ENCODE measurements at regions not wholly inside any gene's neighbourhood (a gene's known extent, or its start where the extent isn't known, plus 50 kb on each side); places are given as distances from the start of the nearest gene placed in this dataset.
"Not testable (repeated sequence)": the region's sequence is repeated elsewhere in the genome, so short reads cannot be mapped to it uniquely, and the experiment has no call there.

DNA sequence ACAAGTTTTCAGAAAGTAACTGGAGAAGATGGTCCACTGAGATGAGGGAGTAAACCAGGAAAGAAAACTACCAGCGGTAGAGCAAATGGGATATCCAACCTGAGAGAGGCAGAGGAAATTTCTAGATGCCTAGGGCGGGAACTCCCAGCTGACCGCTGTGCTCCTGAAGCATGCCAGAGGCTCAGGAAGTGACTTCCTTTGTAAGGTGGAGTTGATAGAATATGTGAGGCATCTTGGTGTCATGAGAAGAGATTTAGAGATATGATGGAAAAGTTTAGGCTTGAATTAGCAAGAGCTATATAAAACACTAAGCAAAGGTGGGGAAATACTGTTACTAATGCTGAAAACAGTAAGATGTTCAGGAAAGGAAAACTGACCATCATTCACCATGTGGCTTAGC is 124.1 kb downstream of the C9orf152 start:
- Mint-ChIP-seq H3K4me1 (ENCODE audit: low read depth) (peaks cover 60% of the 10 kb centered on the region), H3K36me3 (ENCODE audit: low read depth) (peaks cover 13% of the 10 kb centered on the region), H3K9me3 (no peaks in the 10 kb centered on the region), H3K4me3 (no peak overlapping the region), H3K27ac (no peak overlapping the region), H3K27me3 (ENCODE audit: low read depth) (no peaks in the 10 kb centered on the region)

DNA sequence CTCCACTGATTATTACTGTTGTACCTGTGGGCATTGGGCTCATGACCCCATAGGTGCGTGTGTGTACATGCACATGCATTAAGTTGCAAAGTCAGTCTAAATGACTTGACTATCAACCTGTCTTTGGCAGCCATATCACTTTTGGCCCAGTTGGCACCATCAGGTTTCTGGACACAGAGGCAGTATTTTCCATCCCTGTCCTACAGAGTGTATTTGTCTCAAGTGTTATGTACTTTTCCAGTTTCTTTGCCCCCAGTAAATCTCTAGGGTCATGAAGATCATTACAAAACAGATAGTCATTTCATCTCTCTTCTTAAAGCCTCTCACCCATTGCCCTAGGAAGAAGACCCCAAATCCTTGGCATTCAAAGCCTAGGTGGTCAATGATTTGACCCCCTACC is 121.4 kb downstream of the C9orf152 start:
- H3K36me3 Mint-ChIP-seq (ENCODE audit: low read depth): peaks cover 12% of the 10 kb centered on the region
- no peak overlapping the region for H3K27ac Mint-ChIP-seq
- no peaks in the 10 kb centered on the region for H3K9me3 Mint-ChIP-seq
- H3K4me3 Mint-ChIP-seq: no peak overlapping the region
- H3K27me3 Mint-ChIP-seq (ENCODE audit: low read depth): no peaks in the 10 kb centered on the region
- H3K4me1 Mint-ChIP-seq (ENCODE audit: low read depth): peaks cover 43% of the 10 kb centered on the region

DNA sequence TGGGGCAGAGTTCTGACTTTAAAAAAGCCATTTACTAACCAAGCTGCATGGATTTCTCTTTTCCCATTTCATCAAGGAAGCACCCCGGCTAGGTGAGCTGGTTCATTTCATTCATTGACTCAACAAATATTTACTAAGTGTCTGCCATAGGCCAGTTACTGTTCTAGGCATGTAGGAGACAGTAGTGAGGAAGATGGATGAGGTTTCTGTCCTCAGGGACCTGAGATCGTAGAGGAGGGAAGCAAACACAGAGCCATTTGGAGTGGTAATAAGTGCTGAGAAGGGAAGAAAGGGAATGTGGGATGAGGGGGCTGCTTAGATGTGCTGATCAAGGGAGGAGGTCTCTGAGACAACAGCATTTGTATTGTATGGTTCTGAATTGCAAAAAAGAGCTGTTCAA is 120.4 kb downstream of the C9orf152 start:
- Mint-ChIP-seq H3K27me3 (ENCODE audit: low read depth) (no peaks in the 10 kb centered on the region), H3K4me1 (ENCODE audit: low read depth) (peaks cover 37% of the 10 kb centered on the region), H3K27ac (peak overlapping the region; percentile 67), H3K36me3 (ENCODE audit: low read depth) (peaks cover 12% of the 10 kb centered on the region), H3K9me3 (no peaks in the 10 kb centered on the region), H3K4me3 (no peak overlapping the region)

DNA sequence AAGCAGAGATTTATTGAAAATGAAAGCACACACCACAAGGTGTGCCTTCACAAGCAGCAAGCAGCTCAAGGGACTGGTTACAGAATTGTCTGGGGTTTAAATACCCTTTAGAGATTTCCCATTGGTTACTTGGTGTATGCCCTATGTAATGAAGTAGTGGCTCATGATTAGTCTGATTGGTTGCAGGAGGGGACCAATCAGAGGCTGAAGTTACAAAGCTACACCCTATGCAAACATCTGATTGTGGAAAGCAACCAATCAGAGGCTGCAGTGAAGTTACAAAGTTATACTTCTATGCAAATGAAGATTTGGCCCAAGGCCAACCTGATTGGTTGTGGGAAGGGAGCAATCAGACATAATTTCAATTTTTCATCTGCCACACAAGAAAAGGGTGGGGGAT is 119.9 kb downstream of the C9orf152 start:
- Mint-ChIP-seq H3K27ac (no peak overlapping the region), H3K4me1 (ENCODE audit: low read depth) (peaks cover 35% of the 10 kb centered on the region), H3K9me3 (no peaks in the 10 kb centered on the region), H3K4me3 (no peak overlapping the region), H3K36me3 (ENCODE audit: low read depth) (peaks cover 11% of the 10 kb centered on the region), H3K27me3 (ENCODE audit: low read depth) (no peaks in the 10 kb centered on the region)

DNA sequence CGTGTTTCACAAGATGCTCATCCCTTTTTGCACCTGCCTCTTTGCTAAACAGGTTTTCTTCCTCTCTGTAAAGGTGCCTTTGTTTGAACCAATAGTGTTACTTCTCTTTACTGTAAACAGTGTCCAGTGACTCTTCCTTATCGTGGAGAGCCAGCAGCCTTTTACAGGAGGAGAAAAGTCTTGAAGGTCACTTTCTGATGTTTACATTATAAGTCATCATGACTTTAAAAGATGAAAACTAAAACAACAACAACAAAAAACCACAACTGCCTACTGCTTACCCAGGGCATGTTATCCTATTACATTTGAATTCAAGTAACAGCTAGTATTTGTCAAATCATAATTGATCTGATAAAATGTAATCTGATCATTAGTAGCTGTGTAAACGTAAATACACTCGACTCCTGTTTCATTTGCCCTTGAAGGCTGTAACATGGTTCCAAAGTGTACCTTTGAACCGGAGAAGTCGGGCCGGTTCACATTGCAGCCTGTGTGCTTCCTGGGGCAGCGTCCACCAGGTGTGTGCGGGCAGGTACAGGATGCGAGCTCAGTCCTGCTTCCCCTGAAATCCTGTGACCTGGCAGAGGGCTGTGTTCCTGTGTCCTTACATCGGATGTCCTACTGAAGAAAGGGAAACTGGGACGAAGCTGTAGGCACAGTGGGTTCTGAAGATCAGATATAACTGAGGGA is 118.1 kb downstream of the C9orf152 start:
- H3K9me3 Mint-ChIP-seq: no peaks in the 10 kb centered on the region
- no peak overlapping the region for H3K27ac Mint-ChIP-seq
- peaks cover 5% of the 10 kb centered on the region for H3K36me3 Mint-ChIP-seq (ENCODE audit: low read depth)
- no peak overlapping the region for H3K4me3 Mint-ChIP-seq
- H3K27me3 Mint-ChIP-seq (ENCODE audit: low read depth): no peaks in the 10 kb centered on the region
- peaks cover 32% of the 10 kb centered on the region for H3K4me1 Mint-ChIP-seq (ENCODE audit: low read depth)

DNA sequence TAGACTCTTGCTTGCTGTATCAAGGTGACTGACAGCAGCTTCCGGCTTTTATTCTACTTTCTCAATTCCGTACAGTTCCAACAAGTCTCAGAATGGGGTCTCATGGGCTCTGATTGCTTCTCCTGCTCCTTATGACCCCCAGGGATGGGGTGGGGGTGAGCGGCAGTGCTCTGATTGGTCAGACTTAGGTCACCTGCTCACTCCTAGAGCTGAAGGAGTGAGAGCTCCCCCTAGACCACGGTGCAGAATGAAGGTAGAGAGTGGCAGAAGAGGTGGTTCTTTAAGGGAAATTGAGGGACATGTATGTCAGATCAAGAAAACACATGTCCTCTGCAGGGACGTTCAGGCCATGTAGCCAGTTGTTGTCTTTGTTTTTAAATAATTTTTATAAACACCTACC is 115.2 kb downstream of the C9orf152 start:
- no peak overlapping the region for H3K4me3 Mint-ChIP-seq
- H3K36me3 Mint-ChIP-seq (ENCODE audit: low read depth): peaks cover 3% of the 10 kb centered on the region
- H3K27ac Mint-ChIP-seq: no peak overlapping the region
- no peaks in the 10 kb centered on the region for H3K9me3 Mint-ChIP-seq
- H3K27me3 Mint-ChIP-seq (ENCODE audit: low read depth): no peaks in the 10 kb centered on the region
- peaks cover 19% of the 10 kb centered on the region for H3K4me1 Mint-ChIP-seq (ENCODE audit: low read depth)

DNA sequence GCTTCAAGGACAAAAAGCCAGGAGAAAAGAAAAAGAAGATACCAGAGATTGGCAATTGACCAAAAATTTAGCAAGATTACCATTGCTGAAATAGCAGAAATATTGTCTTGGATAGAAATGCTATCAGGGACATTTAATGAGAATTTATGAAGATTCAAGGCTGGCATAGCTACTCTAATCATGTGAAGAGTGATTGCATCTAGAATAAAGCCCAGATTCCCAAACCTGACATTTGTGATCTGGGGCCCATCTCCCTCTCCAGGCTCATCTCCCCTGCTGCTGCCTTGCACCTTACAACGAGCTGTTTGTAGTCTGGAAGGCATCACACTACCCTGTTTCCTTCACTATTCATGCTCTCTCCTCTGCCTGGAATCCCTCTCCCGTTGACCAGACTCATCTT is 114.5 kb downstream of the C9orf152 start:
- peaks cover 14% of the 10 kb centered on the region for H3K4me1 Mint-ChIP-seq (ENCODE audit: low read depth)
- H3K27me3 Mint-ChIP-seq (ENCODE audit: low read depth): no peaks in the 10 kb centered on the region
- no peak overlapping the region for H3K27ac Mint-ChIP-seq
- no peaks in the 10 kb centered on the region for H3K9me3 Mint-ChIP-seq
- H3K4me3 Mint-ChIP-seq: no peak overlapping the region
- peaks cover 3% of the 10 kb centered on the region for H3K36me3 Mint-ChIP-seq (ENCODE audit: low read depth)

DNA sequence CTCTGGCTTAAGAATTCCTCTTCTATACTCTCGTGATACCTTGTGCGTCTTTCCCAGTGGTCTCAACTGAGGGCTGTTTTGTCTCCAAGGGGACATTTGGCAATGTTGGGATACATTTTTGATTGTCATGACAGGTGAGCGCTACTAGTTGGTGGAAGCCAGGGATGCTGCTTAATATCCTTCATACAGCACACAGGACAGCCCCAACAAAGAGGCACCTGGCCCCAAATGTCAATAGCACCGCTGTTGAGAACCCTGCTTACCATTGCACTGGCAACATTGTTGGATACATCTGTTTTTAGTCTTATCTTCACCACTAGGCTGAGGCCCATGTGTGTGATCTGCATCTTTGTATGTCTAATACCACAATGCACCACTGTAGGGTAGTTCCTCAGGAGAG is 114.1 kb downstream of the C9orf152 start:
- H3K4me3 Mint-ChIP-seq: no peak overlapping the region
- no peaks in the 10 kb centered on the region for H3K9me3 Mint-ChIP-seq
- H3K27ac Mint-ChIP-seq: no peak overlapping the region
- peaks cover 3% of the 10 kb centered on the region for H3K36me3 Mint-ChIP-seq (ENCODE audit: low read depth)
- H3K27me3 Mint-ChIP-seq (ENCODE audit: low read depth): no peaks in the 10 kb centered on the region
- peaks cover 13% of the 10 kb centered on the region for H3K4me1 Mint-ChIP-seq (ENCODE audit: low read depth)

DNA sequence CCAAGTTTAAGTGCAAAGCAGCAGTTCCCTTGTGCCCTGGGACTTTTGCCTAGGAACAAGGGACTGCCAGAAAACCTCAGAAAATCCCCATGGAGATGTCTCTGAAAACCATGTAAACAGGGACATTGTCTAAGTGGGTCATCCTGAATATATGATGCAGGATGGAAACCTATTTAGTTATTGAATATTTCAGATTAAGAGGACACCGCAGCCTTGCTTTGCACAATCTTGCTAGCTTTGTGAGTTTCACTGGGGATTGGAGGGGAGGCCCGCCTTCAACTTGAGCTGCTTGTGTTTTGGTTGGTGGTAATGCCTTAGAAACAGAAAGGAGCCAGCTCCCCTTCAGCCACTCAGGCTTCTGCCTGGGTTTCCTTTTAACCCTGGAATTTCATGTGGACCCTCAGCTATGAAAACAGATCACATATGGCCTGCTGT is 112.8 kb downstream of the C9orf152 start:
- Mint-ChIP-seq H3K9me3 (no peaks in the 10 kb centered on the region), H3K4me1 (ENCODE audit: low read depth) (peaks cover 13% of the 10 kb centered on the region), H3K4me3 (no peak overlapping the region), H3K27me3 (ENCODE audit: low read depth) (no peaks in the 10 kb centered on the region), H3K36me3 (ENCODE audit: low read depth) (peaks cover 3% of the 10 kb centered on the region), H3K27ac (no peak overlapping the region)

DNA sequence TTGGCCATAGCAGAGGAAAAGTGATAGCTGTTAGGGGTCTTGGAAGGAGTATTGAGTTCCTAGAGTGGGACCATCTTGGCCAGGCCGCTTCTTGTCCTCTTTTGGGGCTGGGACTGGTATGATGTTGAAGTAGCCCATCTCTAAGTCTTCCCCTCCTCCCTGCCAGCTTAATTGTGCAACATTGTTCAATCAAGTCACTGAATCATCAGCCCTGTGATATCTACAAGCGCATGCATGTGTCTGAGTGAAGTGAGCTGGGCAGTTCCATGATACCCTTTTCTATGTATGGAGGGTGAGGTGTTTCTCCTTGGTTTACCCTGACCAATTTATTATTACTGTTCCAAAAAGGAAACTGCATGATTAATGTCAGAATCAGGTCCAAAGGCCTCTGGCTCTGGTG is 112.2 kb downstream of the C9orf152 start:
- H3K4me1 Mint-ChIP-seq (ENCODE audit: low read depth): peaks cover 15% of the 10 kb centered on the region
- no peak overlapping the region for H3K4me3 Mint-ChIP-seq
- no peaks in the 10 kb centered on the region for H3K27me3 Mint-ChIP-seq (ENCODE audit: low read depth)
- H3K27ac Mint-ChIP-seq: no peak overlapping the region
- peaks cover 3% of the 10 kb centered on the region for H3K36me3 Mint-ChIP-seq (ENCODE audit: low read depth)
- H3K9me3 Mint-ChIP-seq: no peaks in the 10 kb centered on the region

DNA sequence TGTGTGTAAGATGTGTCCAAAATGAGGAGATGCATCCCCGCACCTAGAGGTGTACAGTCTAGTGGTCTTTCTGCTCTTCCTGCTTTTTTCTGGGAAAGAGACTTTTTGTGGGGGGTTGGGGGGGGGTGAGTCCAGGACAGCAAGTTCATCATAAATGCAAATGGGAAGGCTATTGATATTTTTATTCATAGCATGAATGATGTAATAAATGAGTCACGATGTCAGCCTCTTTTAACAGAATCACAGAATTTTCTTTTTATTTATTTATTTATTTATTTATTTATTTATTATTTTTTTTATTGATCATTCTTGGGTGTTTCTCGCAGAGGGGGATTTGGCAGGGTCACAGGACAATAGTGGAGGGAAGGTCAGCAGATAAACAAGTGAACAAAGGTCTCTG is 111.3 kb downstream of the C9orf152 start:
- H3K27ac Mint-ChIP-seq; H3K36me3 Mint-ChIP-seq (ENCODE audit: low read depth); H3K9me3 Mint-ChIP-seq; H3K4me3 Mint-ChIP-seq; H3K27me3 Mint-ChIP-seq (ENCODE audit: low read depth): not testable (repeated sequence)
- peaks cover 17% of the 10 kb centered on the region for H3K4me1 Mint-ChIP-seq (ENCODE audit: low read depth)

DNA sequence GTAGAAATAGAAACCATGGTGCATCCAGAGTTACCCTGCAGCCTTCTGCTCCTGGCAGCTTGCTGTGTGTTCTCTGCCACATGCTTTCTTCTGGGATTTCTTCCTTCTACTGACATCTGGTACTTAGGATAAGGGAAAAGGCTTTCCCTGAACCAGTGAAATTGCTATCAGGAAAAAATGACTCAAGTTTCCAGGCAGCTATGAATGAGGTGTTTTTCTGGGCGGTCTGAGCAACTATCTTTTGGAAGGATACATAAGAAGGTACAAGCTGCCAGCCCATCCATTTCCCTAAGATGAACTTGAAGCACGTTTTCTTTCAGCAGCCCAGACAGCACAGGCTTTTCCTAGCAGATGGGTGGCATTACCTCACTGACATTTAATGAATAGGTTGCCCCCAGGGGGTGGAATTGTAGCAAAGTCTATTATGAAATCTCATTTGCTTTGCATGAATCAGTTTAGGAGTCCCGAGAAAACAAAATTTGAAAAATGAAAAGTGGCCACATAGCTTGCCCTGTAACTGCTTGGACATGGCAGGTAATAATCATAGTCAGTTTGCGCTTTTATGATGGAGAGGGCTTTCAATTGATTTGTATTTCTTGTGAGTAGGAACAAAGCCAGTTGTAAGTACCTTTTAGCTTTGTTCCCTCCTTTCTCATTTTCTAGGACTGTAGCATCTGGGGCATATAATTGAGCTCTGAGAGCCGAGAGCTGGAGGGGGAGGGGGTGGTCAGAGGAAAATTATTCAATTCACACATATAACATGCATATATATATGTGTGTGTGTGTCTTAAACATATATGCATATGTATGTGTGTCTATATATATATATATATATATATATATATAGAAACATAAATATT is 108.5 kb downstream of the C9orf152 start:
- H3K4me3 Mint-ChIP-seq: no peak overlapping the region
- peaks cover 21% of the 10 kb centered on the region for H3K4me1 Mint-ChIP-seq (ENCODE audit: low read depth)
- no peak overlapping the region for H3K27ac Mint-ChIP-seq
- no peaks in the 10 kb centered on the region for H3K9me3 Mint-ChIP-seq
- H3K36me3 Mint-ChIP-seq (ENCODE audit: low read depth): peaks cover 4% of the 10 kb centered on the region
- no peaks in the 10 kb centered on the region for H3K27me3 Mint-ChIP-seq (ENCODE audit: low read depth)

DNA sequence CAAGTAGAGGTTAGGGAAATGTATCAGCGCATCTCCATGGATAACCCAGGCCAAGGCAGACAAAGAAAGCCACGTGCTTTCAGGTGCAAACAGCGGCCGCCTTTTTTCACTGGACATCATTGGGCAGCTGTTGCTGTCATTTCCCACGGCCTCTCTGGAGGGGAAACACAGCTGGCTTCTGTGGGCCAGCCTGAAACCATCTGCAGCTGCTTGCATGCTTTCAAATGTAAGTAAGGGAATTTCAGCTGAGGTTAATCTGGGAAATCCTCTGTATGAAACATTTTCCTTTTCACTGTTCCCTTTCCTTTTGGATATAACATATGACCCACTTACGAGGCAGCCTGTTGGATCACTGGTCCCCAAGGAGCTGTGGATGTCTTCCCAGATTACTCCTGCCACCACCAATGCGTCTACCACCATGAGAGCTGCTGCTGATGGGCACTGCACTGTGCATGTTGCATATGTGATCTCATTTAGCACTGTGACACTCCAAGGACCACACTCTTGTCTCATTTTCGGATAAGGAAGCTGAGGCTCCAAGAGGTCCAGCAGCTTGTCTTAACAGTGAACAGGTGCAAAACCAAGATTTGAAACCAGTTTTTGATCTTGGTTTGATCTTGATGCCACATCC is 106.3 kb downstream of the C9orf152 start:
- Mint-ChIP-seq H3K27me3 (ENCODE audit: low read depth) (no peaks in the 10 kb centered on the region), H3K9me3 (no peaks in the 10 kb centered on the region), H3K27ac (no peak overlapping the region), H3K4me3 (no peak overlapping the region), H3K36me3 (ENCODE audit: low read depth) (peaks cover 6% of the 10 kb centered on the region), H3K4me1 (ENCODE audit: low read depth) (peaks cover 24% of the 10 kb centered on the region)

DNA sequence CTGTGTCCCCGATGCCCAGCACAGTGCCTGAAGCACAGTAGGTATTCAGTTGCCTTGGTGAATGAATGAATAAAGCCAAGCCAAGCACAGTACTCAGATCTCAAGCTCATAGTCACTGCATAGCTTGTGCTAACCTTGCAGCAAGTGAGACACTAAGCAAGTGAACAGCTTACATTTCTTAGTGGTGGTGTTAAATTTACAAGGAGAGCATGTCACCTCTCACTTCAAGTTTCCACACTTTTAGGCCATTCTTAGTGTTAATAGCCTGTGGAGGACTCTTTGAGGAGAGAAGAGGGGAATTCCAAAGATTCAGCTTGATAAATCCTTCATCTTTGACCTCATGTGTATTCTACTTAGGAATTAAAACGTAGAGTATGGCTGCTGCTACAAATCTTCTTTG is 104.7 kb downstream of the C9orf152 start:
- Mint-ChIP-seq H3K27me3 (ENCODE audit: low read depth) (no peaks in the 10 kb centered on the region), H3K4me1 (ENCODE audit: low read depth) (peaks cover 24% of the 10 kb centered on the region), H3K27ac (peak overlapping the region; percentile 41), H3K4me3 (no peak overlapping the region), H3K36me3 (ENCODE audit: low read depth) (peaks cover 6% of the 10 kb centered on the region), H3K9me3 (no peaks in the 10 kb centered on the region)

Measured in T-helper 1 cell treated with Interleukin-12 subunit alpha and Interleukin-12 subunit beta and Interleukin-4 antibody, amounts not matched to agents 30 μg/mL and 1 μg/mL, for 36 hours (primary cell).